H54 (cell line): ENCODE measurements at regions not wholly inside any gene's neighbourhood (a gene's known extent, or its start where the extent isn't known, plus 50 kb on each side); places are given as distances from the start of the nearest gene placed in this dataset.

Experiments
- DNase-seq: peaks from one replicate; pipeline ENCODE4 v3.0.0; 2011; ENCODE audit warnings: low spot score, mixed read lengths; ENCODE audit not compliant: insufficient read length
- FAIRE-seq: peaks from 3 replicates; lab custom pipeline; 2011; peaks lifted over from hg19 to GRCh38; lab: Jason Lieb, UNC
- POLR2A ChIP-seq: IDR thresholded peaks from 2 replicates; pipeline ENCODE4 v1.6.1; 2011; ENCODE audit warnings: low read depth, mild to moderate bottlenecking, low read length

DNA sequence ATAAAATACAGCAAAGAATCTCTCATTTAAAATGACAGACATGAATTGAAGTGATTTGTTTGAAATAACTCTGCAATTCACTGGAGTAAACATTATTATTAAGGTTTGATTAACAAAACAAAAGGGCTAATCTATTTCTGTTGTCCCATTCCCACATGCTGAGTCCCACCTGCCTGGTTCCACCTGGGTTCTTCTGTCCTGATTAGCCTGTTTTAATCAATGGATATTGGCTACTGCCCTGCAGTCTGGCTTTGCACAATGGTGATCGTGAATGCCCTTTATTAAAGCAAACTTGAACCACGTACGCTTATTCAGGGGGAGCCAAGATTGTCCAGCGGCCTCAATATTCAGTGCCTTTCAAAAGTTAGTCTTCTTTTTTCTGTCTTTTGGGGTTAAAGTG lies 72.8 kb upstream of the CDH19 start:
- FAIRE-seq (no peak), DNase-seq (no peak)
- no peak for TF ChIP-seq POLR2A

DNA sequence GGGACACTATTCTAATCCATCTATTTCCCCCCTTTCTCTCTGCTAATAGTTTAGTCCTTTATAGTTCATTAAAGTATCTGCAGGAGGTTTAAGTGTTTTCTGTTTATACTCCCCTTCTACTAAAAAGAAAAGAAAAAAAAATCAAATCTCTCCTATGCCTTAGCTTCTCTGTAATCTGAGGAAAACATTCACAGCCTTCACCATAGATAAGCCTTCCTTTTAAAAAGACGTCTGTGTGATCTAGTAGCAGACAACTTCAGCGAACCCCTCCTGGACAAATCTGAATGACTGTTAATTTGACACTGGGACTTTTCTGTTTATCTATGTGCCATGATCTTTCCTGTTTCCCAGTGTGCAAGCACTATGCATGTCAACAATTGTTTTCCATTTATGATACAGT lies 70.4 kb upstream of the CDH19 start:
- no peak for DNase-seq
- FAIRE-seq, result no peak
- no peak for TF ChIP-seq POLR2A

DNA sequence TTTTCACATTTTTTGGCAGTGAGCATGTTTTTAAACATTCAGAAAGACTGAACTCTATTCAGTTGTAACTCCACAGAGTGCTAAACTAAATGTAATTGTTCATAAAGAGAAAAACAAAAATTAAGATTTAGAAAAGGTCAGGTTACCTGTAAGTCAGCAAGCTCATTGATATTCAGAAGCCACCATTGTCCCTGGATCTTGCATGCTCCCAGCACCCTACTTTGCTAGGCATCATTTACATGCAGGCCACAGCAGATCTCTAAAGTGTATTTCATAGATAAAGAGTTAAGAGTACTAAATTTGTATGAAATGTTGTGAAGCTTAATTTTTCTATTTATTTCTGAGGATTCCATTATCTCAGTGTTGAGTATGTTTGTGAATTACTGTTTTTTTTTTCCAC lies 64.8 kb upstream of the CDH19 start:
- no peak for FAIRE-seq
- no peak for TF ChIP-seq POLR2A

DNA sequence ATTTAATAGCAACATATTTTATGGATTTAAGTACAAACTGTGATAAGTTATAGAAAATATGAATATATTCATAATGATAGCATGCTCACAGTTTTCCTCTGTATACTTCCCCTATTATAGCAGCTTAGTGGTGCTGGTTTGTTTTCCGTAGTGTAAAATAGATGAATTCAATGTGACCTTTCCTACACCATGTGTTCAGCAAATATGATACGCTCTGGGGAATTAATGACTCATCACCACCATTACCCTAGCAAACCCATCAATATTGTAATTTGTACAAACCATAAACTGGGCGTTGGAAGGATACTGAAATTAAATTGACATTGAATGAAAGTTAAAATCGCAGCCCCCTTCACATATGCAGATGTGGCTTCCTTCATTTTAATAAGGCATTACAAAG lies 58.7 kb upstream of the CDH19 start:
- FAIRE-seq, result no peak
- no peak for TF ChIP-seq POLR2A
- no peak for DNase-seq

More for the DNA sequence above, 64.8 kb upstream of the CDH19 start:
- no peak for DNase-seq

DNA sequence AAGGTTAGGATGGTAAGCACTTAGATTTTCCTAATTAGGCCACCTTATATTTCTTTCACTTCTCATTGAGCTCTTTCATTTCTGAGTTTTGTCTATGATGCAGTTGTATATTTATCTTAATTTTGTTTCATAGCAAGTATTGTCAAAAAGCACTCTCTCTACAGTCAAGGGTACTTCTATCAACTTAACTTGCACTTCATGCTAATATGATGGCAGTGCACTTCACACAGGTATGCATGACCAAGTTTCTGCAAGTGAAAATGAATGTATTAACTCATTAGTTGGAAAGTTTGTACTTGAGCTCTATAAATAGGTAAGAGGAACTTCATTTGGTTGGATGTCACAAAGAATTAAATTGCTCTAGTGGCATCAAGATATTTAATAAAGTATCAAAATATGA lies 51.5 kb upstream of the CDH19 start:
- no peak for DNase-seq
- FAIRE-seq, result no peak
- no peak for TF ChIP-seq POLR2A
